NCI-H2171 (cell line): ENCODE measurements at regions not wholly inside any gene's neighbourhood (a gene's known extent, or its start where the extent isn't known, plus 50 kb on each side); places are given as distances from the start of the nearest gene placed in this dataset.
"Not testable (repeated sequence)": the region's sequence is repeated elsewhere in the genome, so short reads cannot be mapped to it uniquely, and the experiment has no call there.

Source experiments
- DNase-seq: peaks from one replicate; lab custom pipeline; 2025; lab: John Stamatoyannopoulos, UW

DNA sequence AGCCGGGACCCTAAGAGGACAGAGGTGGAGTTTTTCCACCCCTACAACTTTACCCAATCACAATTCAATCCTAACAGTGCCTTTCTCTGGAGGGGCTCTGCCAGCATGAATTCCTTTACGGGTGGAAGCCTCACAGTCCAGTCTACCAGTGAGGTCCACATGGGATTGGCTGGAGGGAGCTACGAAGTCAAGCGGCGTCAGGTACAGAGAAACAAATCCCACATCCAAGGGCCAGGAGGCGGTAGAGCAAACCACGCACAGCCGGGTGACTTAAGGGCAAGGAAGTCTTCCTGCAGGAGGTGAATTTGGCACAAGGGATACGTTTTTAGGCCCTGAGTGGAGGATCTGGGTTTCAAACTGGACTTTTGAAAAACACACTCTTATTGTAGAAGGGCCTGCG is 199.6 kb downstream of the UQCRFS1 start:
- DNase-seq = no peak

DNA sequence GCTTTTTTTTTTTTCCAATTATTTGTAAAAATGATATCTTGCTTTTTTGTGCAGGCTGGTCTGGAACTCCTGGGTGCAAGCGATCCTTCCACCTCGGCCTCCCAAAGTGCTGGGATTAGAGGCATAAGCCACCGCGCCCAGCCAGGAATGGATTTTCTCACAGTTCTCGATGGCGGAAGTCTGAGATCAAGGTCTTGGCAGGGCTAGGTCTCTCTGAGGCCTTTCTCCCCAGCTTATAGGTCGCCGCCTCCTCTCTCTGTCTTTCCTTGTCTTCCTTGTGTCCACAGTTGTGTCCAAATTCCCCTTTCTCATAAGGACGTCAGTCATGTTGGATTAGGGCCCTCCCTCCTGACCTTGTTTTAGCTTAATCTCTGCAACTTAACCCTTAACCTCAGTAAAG is 200.5 kb downstream of the UQCRFS1 start:
- DNase-seq = no peak

- no peak for DNase-seq
These were observed 202.7 kb downstream of the UQCRFS1 start for GRCh38 chr19:29010276-29010675.

GRCh38 chr19:29006057-29006735 is 206.8 kb downstream of the UQCRFS1 start:
- DNase-seq = no peak

- no peak for DNase-seq
These were observed 208.2 kb downstream of the UQCRFS1 start for GRCh38 chr19:29004796-29005195.

DNA sequence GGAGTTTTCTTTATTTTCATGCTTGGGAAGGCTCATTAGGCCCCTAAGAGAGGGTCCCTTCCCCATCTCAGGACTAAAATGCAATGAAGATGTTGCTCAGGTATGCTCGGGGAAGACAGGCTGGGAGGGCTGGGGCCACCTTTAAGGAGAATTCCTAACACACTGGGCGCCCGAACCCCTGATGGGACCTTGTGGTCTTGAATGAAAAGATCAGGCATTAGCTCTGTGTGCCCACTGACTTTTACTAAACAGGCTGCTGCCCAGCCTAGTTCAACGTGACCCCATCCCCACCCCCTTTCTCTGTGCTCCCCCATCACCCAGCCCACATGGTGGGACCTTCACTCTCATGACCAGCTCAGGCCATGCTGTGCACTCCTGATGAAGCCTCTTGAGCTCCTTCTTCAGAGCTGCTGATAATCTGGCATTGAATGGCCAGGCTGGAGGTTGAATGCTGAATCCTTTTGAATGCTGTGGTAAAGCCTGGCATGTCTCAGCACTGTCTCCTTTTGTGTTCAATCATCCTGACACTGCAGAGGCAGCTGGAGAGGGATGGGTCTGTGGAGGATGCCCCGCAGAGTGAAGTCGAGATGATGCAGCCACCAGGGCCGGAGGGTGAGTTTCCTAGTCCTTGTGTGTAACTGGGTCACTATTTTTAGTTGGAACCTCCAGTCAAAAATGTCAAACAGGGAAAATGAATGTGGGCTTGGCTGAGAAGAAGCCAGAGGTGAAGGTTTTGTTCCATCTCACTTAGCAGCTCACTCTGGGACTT is 209.1 kb downstream of the UQCRFS1 start:
- DNase-seq = no peak

DNA sequence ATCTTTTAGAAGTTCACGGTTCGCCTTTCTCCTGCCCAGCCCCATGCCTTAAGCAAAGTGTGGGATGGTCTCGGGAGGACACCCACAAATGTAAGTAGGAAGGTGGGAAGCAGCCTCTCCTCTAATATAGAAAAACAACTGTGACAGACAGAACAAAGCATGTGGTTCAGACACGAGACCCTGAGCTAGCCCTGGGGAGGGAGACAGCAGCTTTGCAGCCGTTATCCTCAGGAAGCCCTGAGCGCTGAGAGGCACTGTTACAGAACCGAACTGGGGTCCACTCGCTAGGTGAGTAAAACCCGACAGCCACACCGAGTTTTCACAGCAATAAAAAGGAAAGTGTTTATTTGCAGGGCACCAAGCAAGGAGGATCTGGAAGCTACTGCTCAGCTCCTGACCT is 210.6 kb downstream of the UQCRFS1 start:
- DNase-seq = no peak

- no peak for DNase-seq
These were observed 211.2 kb downstream of the UQCRFS1 start for GRCh38 chr19:29001597-29002245.

DNA sequence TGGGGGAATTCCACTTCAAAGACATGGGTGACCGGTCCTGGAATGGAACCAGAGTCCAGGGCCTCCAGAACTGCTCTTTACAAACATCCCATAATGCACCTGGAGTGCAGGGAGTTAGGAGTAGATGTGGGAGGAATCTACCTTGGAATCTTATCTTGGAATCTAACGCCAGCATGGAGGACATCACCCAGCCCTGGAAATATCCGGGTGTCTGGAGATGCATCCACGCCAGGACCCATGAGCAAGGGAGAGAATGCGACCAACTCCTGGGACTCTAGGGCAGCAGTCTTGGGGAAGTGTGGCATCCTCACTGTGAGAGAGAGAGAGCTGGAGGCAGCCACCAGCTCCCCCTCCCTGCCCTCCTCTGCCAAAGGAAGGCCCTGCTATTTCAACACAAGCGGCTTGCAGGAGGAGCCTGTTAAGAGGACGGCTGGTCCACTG is 211.8 kb downstream of the UQCRFS1 start:
- DNase-seq = no peak

- no peak for DNase-seq
These were observed 213.1 kb downstream of the UQCRFS1 start for GRCh38 chr19:28999724-29000433.

GRCh38 chr19:28998974-28999373 is 214.0 kb downstream of the UQCRFS1 start:
- no peak for DNase-seq

- not testable (repeated sequence) for DNase-seq
These were observed 215.1 kb downstream of the UQCRFS1 start for GRCh38 chr19:28997866-28998265.

DNA sequence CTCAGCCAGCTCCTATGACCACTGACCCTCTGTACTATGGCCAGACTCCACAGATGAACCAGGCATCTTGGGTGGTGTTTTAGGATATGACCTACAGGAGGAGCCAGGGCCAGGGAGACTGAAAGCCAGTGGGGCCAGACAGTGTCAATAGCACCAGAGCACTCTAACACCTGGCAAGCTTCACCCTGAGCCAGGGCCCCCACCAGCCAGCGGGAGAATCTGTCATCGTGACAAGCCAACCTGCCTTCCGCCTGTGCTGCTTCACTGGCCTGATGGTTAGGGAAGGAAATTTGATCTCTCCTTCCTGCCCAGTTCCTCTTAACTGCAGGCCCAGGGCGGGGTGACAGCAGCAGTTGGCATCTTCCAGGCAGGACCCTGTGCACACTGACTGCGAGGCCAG is 222.4 kb downstream of the UQCRFS1 start:
- peak; percentile 39 for DNase-seq

- DNase-seq = no peak
These were observed 223.2 kb downstream of the UQCRFS1 start for GRCh38 chr19:28989739-28990138.

DNA sequence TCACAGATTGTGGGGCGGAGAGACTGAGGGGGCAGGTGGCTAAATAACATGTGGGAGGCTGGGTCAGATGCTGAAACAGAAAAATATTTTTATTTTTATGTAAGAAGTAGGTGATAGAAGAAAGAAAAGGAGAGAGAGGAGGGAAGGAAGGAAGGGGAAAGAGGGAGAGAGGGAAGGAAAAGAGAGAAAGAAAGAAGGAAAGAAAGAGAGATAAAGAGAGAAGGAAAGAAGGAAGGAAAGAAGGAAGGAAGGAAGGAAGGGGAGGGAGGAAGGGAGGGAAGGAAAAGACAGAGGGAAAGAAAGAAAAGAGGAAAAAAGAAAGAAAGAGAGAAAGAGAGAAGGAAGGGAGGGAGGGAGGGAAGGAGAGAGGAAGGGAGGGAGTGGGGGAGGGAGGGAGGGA is 224.9 kb downstream of the UQCRFS1 start:
- no peak for DNase-seq

- DNase-seq = no peak
These were observed 225.8 kb downstream of the UQCRFS1 start for GRCh38 chr19:28987177-28987576.

- no peak for DNase-seq
These were observed 227.8 kb downstream of the UQCRFS1 start for GRCh38 chr19:28985201-28985600.

- no peak for DNase-seq
These were observed 228.6 kb downstream of the UQCRFS1 start for GRCh38 chr19:28984315-28984714.

DNA sequence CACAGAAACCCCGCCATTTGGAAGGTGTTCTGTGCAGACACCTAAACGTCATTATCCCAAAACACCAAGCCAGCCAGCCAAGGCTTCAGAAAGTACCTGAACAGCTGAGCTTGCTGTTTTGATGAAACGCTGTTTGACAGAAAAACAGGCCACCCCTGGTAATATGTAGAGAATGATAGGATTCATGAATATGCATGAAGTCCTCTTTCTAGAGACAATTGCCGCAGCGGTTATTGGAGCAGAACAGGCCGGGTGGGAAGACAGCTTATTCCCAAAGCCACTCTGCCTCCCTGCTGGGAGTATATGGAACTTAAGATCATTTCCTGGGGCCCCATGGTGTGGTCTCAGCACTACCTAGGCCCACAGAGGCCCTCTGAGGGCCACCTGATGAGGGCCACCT is 229.5 kb downstream of the UQCRFS1 start:
- no peak for DNase-seq

- DNase-seq = no peak
These were observed 231.0 kb downstream of the UQCRFS1 start for GRCh38 chr19:28981994-28982393.

DNA sequence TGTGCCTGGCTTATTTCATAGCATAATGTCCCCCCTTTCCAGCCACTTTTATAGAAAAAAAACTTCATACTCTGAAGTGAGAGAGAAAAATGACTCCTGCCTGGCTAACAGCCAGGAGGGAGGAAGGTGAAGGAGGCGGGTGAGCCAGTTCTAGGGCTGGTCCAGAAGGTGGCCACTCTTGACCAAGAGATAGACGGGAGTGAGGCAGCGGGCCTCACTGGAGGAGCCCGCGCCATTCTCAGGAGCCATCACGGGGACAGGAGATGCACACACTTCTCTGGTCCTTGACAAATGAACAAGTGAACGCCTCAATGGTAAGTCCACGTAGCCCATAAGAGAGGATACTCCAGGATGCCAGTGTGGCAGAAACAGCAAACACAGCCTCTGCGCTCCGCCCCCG is 231.4 kb downstream of the UQCRFS1 start:
- DNase-seq = no peak

GRCh38 chr19:28980236-28980868 is 232.6 kb downstream of the UQCRFS1 start:
- DNase-seq = no peak
